Retinal pigment epithelial cell (primary cell): ENCODE measurements at regions not wholly inside any gene's neighbourhood (a gene's known extent, or its start where the extent isn't known, plus 50 kb on each side); places are given as distances from the start of the nearest gene placed in this dataset.

Experiments
- DNase-seq: peaks from one replicate; pipeline ENCODE4 v3.0.0-alpha.2; 2010; ENCODE audit warnings: low read depth
- H3K4me3 ChIP-seq: 2 replicates; pipeline ENCODE4 v1.5.1; 2011; ENCODE audit warnings: mild to moderate bottlenecking, low read length, control low read depth, moderate library complexity
- TF ChIP-seq, protein P1 (sequence below): conservative IDR thresholded peaks from 2 replicates; pipeline ENCODE4 v1.5.1; 2011; ENCODE audit warnings: low read depth, low read length, control low read depth, inconsistent platforms

DNA sequence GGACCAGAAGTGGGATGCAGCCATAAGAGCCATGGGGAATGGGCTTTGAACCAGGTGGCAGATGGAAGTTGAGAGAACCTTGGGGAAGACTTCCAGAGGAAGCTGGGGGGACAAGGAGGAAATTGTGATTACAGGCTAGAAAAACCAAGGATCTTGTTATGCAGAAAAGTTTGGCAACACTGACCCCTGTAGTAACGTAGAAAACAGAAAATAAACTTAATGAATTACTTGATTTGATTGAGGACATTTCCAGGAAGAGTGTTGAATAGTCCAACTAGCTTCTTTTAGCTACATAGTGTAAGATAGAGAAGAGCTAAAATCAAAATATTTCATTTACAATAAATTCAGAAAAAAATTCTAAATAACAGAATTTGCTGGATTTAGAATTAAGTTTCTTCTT is 91.9 kb upstream of the GPC1 start:
- TF ChIP-seq, protein P1, sequence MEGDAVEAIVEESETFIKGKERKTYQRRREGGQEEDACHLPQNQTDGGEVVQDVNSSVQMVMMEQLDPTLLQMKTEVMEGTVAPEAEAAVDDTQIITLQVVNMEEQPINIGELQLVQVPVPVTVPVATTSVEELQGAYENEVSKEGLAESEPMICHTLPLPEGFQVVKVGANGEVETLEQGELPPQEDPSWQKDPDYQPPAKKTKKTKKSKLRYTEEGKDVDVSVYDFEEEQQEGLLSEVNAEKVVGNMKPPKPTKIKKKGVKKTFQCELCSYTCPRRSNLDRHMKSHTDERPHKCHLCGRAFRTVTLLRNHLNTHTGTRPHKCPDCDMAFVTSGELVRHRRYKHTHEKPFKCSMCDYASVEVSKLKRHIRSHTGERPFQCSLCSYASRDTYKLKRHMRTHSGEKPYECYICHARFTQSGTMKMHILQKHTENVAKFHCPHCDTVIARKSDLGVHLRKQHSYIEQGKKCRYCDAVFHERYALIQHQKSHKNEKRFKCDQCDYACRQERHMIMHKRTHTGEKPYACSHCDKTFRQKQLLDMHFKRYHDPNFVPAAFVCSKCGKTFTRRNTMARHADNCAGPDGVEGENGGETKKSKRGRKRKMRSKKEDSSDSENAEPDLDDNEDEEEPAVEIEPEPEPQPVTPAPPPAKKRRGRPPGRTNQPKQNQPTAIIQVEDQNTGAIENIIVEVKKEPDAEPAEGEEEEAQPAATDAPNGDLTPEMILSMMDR, result no peak
- H3K4me3 ChIP-seq, result no peak overlapping the region
- DNase-seq, result no peak

DNA sequence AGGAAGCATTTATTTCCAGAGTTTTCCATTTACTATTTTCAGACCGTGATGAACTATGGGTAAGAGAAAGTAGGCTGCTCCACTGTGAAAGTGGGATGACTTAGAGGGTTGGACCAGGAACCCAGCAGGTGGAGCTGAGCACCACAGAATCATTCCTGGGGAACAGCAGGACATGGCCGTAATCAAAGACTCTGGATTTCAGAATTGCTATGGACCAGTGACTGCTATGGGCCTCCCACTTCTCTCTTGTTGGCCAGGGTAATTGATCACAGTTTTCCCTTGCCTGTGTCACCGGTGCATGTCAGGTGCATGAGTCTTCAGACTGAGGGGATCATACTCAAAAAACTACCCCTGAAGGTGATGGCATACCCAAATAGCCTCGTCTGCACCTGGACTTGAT is 90.6 kb upstream of the GPC1 start:
- H3K4me3 ChIP-seq, result no peak overlapping the region
- TF ChIP-seq, protein P1, result peak; percentile 8
- DNase-seq, result no peak

DNA sequence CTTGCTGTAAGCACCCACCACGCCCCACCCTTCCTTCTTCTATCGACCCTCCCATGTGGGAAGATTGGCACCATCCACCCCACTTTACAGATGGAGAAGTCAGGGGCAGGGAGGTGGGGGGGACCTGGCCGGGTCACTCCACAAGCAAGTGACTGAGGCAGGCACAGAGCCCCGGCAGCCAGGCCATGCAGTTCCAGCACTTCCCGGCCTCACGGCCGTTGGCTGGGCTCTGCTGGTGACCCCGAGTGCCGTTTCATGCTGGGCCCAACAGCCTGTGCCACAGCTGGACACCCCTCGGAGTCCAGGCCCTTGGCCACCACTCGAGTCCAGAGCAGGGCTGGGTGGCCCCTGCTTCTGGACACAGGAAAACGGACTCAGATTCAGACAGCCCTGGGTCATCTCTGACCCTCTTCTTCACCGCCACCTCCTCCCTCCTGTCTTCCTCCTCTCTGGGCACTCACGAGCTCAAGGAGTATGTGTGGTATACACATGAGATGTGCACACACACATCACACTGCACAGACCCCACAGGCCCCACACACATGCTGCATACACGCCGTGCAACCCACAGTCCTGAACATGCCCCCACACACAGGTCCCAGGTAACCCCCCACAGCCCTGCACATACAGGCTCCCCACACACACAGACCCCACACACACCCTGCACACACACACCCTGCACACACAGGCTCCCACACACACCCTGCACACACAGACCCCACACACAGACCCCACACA is 89.3 kb upstream of the GPC1 start:
- no peak overlapping the region for H3K4me3 ChIP-seq
- no peak for DNase-seq
- TF ChIP-seq, protein P1, result no peak

DNA sequence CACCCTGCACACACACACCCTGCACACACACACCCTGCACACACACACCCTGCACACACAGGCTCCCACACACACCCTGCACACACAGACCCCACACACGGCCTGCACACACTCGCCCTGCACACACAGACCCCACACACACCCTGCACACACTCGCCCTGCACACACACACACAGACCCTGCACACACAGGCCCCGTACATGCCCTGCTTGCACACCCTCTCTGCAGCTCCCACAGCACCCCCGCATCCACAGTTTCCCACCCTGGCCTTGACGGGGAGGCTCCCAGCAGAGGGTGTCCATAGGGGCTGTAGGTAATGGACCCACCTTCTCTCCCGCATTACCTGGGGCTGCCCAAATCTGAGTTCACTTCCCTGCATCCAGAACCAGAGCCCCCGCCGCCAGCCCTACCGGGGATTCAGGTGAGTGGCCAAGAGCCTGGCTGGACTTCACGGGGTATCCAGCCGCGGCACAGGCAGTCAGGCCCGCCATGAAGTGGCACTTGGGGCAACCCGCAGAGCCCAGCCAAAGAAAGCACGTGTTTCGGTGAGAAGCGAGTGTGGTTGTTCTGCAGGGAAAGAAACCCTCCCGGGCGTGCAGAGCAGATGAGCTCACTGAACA is 88.6 kb upstream of the GPC1 start:
- TF ChIP-seq, protein P1, result no peak
- DNase-seq, result no peak
- H3K4me3 ChIP-seq, result no peak overlapping the region

DNA sequence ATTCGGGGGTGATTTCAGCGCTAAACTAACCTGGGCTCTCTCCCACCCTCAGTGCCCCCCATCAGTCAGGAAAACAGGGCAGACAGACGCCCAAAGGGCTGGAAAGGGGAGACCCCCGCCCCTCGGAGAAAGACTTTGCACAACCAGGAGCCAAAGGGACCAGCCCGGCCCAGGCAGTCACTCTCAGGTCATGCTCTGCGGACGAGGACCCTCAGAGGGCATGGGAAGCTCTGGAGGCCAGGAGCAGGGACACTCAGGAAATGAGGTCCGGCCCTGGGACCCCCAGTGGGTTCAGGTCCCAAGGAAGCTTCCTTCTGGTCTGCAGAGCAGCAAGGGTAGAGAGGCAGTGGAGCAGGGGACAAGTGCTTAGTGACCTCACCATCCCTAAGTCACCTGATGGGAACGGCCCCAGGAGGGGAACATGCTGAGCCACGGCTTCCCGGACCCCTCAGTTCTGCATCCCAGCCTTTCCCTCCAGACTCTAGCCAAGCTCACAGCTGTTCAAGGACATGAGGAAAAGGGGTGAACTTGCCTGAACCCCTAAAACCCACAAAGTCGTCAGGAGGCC is 88.0 kb upstream of the GPC1 start:
- DNase-seq, result no peak
- TF ChIP-seq, protein P1, result no peak
- no peak overlapping the region for H3K4me3 ChIP-seq

DNA sequence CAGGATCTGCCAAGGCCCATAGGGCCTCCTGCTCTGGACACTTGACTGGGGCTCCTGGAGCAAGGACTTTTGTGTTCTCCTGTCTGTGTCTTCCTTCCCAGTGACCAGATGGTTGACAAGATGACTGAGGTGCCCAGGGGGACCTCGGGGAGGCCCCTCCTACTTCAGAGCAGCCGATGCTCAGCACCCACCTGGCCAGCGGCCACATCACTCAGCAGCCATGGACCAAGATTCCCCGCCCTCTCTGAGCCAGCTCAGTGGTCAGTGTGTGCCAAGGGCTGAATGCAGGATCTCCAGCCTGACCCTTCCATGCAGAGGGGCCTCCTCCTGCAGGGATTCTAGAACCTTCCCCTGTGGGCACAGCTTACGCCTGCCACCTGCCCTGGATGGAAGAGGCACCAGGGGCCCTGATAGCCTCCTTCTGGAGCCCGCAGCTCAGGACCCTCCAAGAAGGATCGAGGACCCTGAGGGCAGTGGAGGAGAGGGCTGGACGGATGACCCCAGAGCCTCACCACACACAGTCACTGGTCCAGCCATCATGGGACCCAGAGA is 87.4 kb upstream of the GPC1 start:
- TF ChIP-seq, protein P1, result no peak
- no peak overlapping the region for H3K4me3 ChIP-seq
- no peak for DNase-seq
